ENCODE measurements at regions not wholly inside any gene's neighbourhood (a gene's known extent, or its start where the extent isn't known, plus 50 kb on each side); places are given as distances from the start of the nearest gene placed in this dataset.

GRCh38 chr6:20340068-20340848 lies 61.4 kb upstream of the E2F3 start:
- TF ChIP-seq CTCF (IDR thresholded peaks at IDR 0.05) = no peak
- TF ChIP-seq POLR2A (IDR thresholded peaks at IDR 0.05) = no peak

All from uterus (tissue), 2 donors.